ENCODE measurements at regions not wholly inside any gene's neighbourhood (a gene's known extent, or its start where the extent isn't known, plus 50 kb on each side); places are given as distances from the start of the nearest gene placed in this dataset.

- H3K36me3 ChIP-seq = no peaks in the 10 kb centered on the region
- no peaks in the 10 kb centered on the region for H3K4me1 ChIP-seq
- H3K27me3 ChIP-seq = no peaks in the 10 kb centered on the region
- H3K9me3 ChIP-seq = no peaks in the 10 kb centered on the region
- no peak overlapping the region for H3K4me3 ChIP-seq (ENCODE audit: low read depth, low read length)
- no peak for TF ChIP-seq CTCF (IDR thresholded peaks at IDR 0.05; ENCODE audit: low read depth, low read length)
- DNase-seq = no peak
These were observed 721.4 kb downstream of the NSUN3 start for GRCh38 chr3:94784274-94784673.

GRCh38 chr3:94787066-94787465, 724.2 kb downstream of the NSUN3 start:
- Histone ChIP-seq H3K4me1 (no peaks in the 10 kb centered on the region), H3K4me3 (ENCODE audit: low read depth, low read length) (no peak overlapping the region), H3K9me3 (no peaks in the 10 kb centered on the region), H3K36me3 (no peaks in the 10 kb centered on the region), H3K27me3 (no peaks in the 10 kb centered on the region)
- no peak for TF ChIP-seq CTCF (IDR thresholded peaks at IDR 0.05; ENCODE audit: low read depth, low read length)
- no peak for DNase-seq

- no peak overlapping the region for H3K4me3 ChIP-seq (ENCODE audit: low read depth, low read length)
- no peak for TF ChIP-seq CTCF (IDR thresholded peaks at IDR 0.05; ENCODE audit: low read depth, low read length)
- no peaks in the 10 kb centered on the region for H3K27me3 ChIP-seq
- H3K36me3 ChIP-seq = no peaks in the 10 kb centered on the region
- no peak for DNase-seq
- no peaks in the 10 kb centered on the region for H3K4me1 ChIP-seq
- no peaks in the 10 kb centered on the region for H3K9me3 ChIP-seq
These were observed 724.9 kb downstream of the NSUN3 start for GRCh38 chr3:94787734-94788270.

GRCh38 chr3:94794563-94794962, 731.7 kb downstream of the NSUN3 start:
- no peaks in the 10 kb centered on the region for H3K36me3 ChIP-seq
- H3K4me1 ChIP-seq = no peaks in the 10 kb centered on the region
- no peaks in the 10 kb centered on the region for H3K27me3 ChIP-seq
- H3K9me3 ChIP-seq = no peaks in the 10 kb centered on the region
- H3K4me3 ChIP-seq (ENCODE audit: low read depth, low read length) = no peak overlapping the region
- no peak for TF ChIP-seq CTCF (IDR thresholded peaks at IDR 0.05; ENCODE audit: low read depth, low read length)
- DNase-seq = no peak

DNA sequence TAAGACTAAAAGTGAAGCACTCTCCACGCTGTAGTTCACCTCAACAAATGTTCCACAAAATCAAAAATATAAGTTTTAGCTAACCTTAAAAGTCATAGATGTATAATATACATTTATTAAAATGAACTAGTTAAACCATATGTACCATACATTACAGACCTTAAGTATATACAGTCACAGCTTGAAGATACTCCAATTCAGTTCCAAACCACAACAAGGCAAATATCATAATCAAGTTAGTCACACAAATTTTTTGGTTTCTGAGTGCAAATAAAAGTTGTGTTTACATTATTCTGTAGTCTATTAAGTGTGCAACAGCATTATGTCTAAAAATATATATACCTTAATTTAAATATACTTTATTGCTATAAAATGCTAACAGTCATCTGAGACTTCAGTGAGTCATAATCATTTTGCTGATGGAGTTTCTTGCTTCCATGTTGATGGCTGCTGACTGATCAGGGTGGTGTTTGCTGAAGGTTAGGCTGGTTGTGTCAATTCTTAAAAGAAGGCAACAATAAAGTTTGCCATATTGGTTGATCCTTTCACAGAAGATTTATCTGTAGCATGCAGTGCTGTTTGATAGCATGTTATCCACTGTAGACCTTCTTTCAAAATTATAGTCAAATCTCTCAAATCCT, 736.7 kb downstream of the NSUN3 start:
- H3K9me3 ChIP-seq = no peaks in the 10 kb centered on the region
- H3K36me3 ChIP-seq = no peaks in the 10 kb centered on the region
- H3K4me1 ChIP-seq = no peaks in the 10 kb centered on the region
- H3K4me3 ChIP-seq (ENCODE audit: low read depth, low read length) = no peak overlapping the region
- DNase-seq = no peak
- TF ChIP-seq CTCF (IDR thresholded peaks at IDR 0.05; ENCODE audit: low read depth, low read length) = no peak
- H3K27me3 ChIP-seq = no peaks in the 10 kb centered on the region

DNA sequence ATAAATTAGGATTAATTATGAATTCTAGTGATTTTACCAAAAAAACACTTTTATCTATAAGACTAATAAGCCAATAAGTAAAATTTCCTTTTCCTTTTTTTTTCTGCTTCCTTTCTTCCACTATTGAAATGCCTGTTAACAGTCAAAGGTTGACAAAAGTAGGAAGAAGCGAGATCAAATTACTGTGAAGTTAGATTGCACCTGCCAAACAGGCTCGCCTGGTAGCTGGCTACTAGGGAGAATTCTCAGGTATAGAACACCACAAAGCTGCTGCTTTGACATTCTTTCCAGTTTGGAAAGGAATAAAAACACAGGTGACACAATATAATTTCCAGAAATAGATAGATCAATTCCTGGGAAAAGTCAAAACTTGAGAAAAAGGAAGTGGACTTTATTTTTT, 749.0 kb downstream of the NSUN3 start:
- DNase-seq = no peak
- H3K27me3 ChIP-seq = no peaks in the 10 kb centered on the region
- H3K36me3 ChIP-seq = no peaks in the 10 kb centered on the region
- H3K4me3 ChIP-seq (ENCODE audit: low read depth, low read length) = no peak overlapping the region
- no peaks in the 10 kb centered on the region for H3K9me3 ChIP-seq
- H3K4me1 ChIP-seq = no peaks in the 10 kb centered on the region
- TF ChIP-seq CTCF (IDR thresholded peaks at IDR 0.05; ENCODE audit: low read depth, low read length) = no peak
